ENCODE measurements at regions not wholly inside any gene's neighbourhood (a gene's known extent, or its start where the extent isn't known, plus 50 kb on each side); places are given as distances from the start of the nearest gene placed in this dataset.

DNA sequence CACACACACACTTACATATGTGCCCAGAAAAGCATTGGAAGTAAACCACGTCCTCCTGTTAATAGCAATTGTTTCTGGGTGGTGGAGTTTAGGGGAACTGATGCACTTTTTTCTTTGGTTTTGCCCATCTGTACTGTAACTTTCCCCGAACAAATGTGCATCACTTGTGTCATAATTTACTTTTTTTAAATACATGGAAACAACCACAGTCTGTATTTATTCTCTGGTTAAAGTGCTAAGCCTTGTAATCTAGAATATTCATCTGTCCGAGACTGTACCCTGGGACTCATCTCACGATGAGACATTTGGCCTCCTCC is 61.5 kb upstream of the CD93 start:
- peaks cover 86% of the 10 kb centered on the region for H3K4me1 ChIP-seq

DNA sequence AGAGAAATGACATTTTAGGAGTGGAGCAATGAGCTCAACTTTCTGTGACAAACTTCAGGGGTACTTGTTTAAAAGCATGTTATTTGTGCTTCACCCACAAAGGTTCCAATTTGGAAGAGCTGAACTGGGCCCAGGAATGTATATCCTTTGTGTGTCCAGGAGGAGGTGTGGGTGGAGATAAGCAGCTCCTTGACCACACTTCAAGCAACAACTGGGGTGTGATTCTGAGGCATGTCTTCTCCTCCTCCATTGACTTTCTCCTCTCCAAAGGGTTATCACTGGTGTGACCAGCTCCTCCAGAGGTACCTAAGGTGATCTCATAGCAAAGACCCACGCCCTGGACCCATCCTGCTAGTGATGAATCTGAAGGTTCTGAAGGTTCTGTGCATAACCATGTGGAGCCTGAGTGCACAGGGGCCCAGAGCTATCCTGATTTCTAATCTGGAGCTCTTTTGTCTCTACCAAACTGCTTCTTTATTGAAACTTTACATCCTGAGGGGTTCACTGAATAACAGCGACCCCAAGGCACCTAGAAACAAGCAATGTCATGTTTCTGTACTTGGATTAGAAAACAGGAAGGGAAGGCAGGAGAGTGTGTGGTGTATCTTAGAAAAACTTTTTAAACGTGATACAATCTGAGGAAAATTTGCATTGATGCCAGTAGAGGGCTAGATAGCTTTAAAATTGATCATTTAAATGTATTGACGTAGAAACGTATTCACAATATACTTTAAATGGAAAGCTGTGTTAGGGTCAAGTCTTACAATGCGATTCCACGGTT is 60.9 kb upstream of the CD93 start:
- DNase-seq (no peak), ATAC-seq (no peak)
- Histone ChIP-seq H3K27ac (peak overlapping the region; percentile 96), H3K9me3 (no peaks in the 10 kb centered on the region), H3K4me3 (no peak overlapping the region), H3K4me1 (peaks cover 86% of the 10 kb centered on the region), H3K36me3 (ENCODE audit: insufficient read depth in 1 of 2, low read depth in 1 of 2) (no peaks in the 10 kb centered on the region), H3K27me3 (ENCODE audit: insufficient read depth in 3 of 3, low read length in 2 of 3) (no peaks in the 10 kb centered on the region)
- intact Hi-C loops (cut with DNase I), result loop anchor here in 1 of 2 donors (5.0 kb wide), 1 partner anchor 95 kb away; no protein-coding TSS in a partner anchor
- 50 to 62% (median 60%) methylated on average over 7 of the region's 7 CpGs for WGBS, 3 donors
- TF ChIP-seq, protein P1, sequence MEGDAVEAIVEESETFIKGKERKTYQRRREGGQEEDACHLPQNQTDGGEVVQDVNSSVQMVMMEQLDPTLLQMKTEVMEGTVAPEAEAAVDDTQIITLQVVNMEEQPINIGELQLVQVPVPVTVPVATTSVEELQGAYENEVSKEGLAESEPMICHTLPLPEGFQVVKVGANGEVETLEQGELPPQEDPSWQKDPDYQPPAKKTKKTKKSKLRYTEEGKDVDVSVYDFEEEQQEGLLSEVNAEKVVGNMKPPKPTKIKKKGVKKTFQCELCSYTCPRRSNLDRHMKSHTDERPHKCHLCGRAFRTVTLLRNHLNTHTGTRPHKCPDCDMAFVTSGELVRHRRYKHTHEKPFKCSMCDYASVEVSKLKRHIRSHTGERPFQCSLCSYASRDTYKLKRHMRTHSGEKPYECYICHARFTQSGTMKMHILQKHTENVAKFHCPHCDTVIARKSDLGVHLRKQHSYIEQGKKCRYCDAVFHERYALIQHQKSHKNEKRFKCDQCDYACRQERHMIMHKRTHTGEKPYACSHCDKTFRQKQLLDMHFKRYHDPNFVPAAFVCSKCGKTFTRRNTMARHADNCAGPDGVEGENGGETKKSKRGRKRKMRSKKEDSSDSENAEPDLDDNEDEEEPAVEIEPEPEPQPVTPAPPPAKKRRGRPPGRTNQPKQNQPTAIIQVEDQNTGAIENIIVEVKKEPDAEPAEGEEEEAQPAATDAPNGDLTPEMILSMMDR (IDR thresholded peaks at IDR 0.05), result no peak

More for the DNA sequence above, 61.5 kb upstream of the CD93 start:
- intact Hi-C loops (cut with DNase I), result loop anchor here in 1 of 2 donors (5.0 kb wide), 1 partner anchor 95 kb away; no protein-coding TSS in a partner anchor
- ATAC-seq, result no peak
- no peak overlapping the region for H3K4me3 ChIP-seq
- H3K27ac ChIP-seq, result peak overlapping the region; percentile 96
- no peaks in the 10 kb centered on the region for H3K36me3 ChIP-seq (ENCODE audit: insufficient read depth in 1 of 2, low read depth in 1 of 2)
- TF ChIP-seq, protein P1 (IDR thresholded peaks at IDR 0.05), result no peak
- no peaks in the 10 kb centered on the region for H3K9me3 ChIP-seq
- WGBS, 3 donors, result 13 to 23% (median 17%) methylated on average over 4 of the region's 4 CpGs
- DNase-seq, result no peak
- H3K27me3 ChIP-seq (ENCODE audit: insufficient read depth in 3 of 3, low read length in 2 of 3), result no peaks in the 10 kb centered on the region

DNA sequence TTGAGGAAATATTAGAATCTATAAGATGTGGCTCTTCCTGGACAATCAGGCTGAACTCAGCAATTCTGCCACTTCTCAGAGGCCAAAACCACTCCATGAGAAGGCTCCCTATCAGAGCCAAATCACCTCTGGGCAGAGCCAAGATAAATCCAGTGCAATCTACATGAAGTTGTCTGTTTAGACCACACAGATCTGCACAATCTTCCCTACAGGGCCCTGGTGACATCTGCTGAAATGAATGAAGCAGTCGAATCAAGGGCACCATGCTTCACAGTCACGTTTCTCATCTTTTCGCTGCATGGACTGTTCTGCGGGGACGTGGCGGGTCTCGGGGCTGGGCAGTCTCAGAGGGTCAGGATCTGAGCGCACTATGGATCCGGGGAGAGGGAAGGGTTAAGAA is 60.1 kb upstream of the CD93 start:
- intact Hi-C loops (cut with DNase I), result loop anchor here in 1 of 2 donors (5.0 kb wide), 1 partner anchor 94 kb away; no protein-coding TSS in a partner anchor
- no peaks in the 10 kb centered on the region for H3K36me3 ChIP-seq (ENCODE audit: insufficient read depth in 1 of 2, low read depth in 1 of 2)

DNA sequence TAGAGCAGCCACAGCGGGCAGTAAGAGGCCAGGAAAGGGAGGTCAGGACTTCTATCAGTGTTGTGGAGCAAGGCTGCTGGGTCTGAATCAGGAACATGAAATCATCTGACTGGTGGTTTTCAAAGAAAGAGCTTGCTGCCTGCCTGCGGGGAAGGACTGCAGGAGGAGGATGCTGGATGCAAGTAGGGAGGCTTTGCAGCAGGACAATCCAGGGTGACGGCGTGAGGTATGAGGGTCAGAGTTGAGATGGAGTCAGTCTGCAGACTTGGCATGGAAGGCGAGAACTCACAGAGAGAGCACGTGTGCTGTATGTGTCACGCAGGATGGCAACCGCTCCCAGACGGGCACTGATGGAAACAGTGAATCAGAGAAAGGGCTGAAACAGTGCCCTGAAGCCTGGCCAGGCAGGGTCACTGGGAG is 59.2 kb upstream of the CD93 start:
- H3K27ac ChIP-seq, result peak overlapping the region; percentile 96
- DNase-seq (peak; percentile 72 to 89), ATAC-seq (peak; percentile 36 to 70 (median 62))
- peaks cover 84% of the 10 kb centered on the region for H3K4me1 ChIP-seq
- H3K36me3 ChIP-seq (ENCODE audit: insufficient read depth in 1 of 2, low read depth in 1 of 2), result no peaks in the 10 kb centered on the region
- H3K27me3 ChIP-seq (ENCODE audit: insufficient read depth in 3 of 3, low read length in 2 of 3), result no peaks in the 10 kb centered on the region
- WGBS, 3 donors, result 25 to 41% (median 35%) methylated on average over 9 of the region's 9 CpGs
- TF ChIP-seq, protein P1 (IDR thresholded peaks at IDR 0.05), result no peak
- H3K9me3 ChIP-seq, result no peaks in the 10 kb centered on the region
- intact Hi-C loops (cut with DNase I), result loop anchor here in 1 of 2 donors (5.0 kb wide), 1 partner anchor 93 kb away; no protein-coding TSS in a partner anchor
- H3K4me3 ChIP-seq, result no peak overlapping the region

More for the DNA sequence above, 60.1 kb upstream of the CD93 start:
- WGBS, 3 donors, result 92 to 96% (median 94%) methylated on average over 9 of the region's 9 CpGs
- DNase-seq (no peak), ATAC-seq (no peak)
- Histone ChIP-seq H3K4me1 (peaks cover 86% of the 10 kb centered on the region), H3K27me3 (ENCODE audit: insufficient read depth in 3 of 3, low read length in 2 of 3) (no peaks in the 10 kb centered on the region), H3K9me3 (no peaks in the 10 kb centered on the region), H3K27ac (peak overlapping the region; percentile 96), H3K4me3 (no peak overlapping the region)
- TF ChIP-seq, protein P1 (IDR thresholded peaks at IDR 0.05), result no peak
